HTR-8/SVneo (cell line): ENCODE measurements at regions not wholly inside any gene's neighbourhood (a gene's known extent, or its start where the extent isn't known, plus 50 kb on each side); places are given as distances from the start of the nearest gene placed in this dataset.
"Not testable (repeated sequence)": the region's sequence is repeated elsewhere in the genome, so short reads cannot be mapped to it uniquely, and the experiment has no call there.

Source experiments
- DNase-seq: peaks from one replicate; pipeline ENCODE4 v3.0.0; 2011; ENCODE audit warnings: low spot score, mixed read lengths; ENCODE audit not compliant: insufficient read length
- FAIRE-seq: peaks from 2 replicates; lab custom pipeline; 2011; peaks lifted over from hg19 to GRCh38; lab: Jason Lieb, UNC

DNA sequence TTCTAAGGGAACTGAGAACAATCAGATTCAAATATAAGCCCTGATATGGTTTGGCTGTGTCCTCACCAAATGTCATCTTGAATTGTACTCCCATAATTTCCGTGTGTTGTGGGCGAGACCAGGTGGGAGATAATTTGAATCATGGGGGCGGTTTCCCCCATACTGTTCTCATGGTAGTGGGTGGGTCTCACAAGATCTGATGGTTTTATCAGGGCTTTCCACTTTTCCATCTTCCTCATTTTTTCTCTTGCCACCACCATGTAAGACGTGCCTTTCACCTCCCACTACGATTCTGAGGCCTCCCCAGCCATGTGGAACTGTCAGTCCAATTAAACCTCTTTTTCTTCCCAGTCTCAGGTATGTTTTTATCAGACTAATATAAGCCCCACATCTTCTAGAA lies 217.8 kb downstream of the ACKR3 start:
- not testable (repeated sequence) for FAIRE-seq, DNase-seq

DNA sequence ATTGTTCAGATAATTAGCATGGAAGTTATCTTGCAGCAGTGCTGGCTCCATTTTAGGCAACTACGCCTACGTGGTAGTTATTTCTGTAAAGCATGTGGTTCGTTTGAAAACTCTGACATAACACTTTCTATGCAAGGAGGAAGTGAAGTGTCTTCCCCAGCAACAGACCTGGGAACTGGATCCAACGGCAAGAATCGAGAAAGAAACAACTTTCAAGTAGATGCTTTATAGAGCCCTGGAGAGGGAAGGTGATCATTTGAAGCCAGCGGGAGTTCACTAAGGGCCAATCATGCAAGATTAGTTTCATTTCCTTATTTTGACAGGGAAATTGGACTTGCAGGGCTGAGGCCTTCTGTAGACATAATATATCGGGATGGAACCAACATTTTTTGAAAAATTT lies 218.3 kb downstream of the ACKR3 start:
- FAIRE-seq (no peak), DNase-seq (no peak)

DNA sequence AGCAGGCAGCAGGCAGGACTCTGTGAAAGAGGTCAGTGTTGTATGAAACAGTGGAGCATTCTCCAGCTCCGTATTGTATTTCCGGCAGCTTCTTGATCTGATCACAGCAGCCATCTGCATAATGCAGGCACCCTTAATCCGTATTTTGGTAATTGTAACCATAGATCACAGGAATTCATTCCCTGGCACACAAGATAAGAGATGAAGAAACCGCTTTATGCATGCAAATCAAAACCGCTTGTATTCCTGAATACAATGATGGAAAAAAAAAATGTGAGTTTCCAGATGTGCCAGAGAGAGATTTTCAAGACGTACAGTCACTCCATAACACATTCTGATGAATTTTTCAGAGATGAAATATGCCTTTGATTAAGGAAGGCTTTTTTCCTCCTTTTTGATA lies 221.3 kb downstream of the ACKR3 start:
- DNase-seq: no peak
- no peak for FAIRE-seq

- DNase-seq (no peak), FAIRE-seq (no peak)
These were observed 223.7 kb downstream of the ACKR3 start for GRCh38 chr2:236793023-236794011.

DNA sequence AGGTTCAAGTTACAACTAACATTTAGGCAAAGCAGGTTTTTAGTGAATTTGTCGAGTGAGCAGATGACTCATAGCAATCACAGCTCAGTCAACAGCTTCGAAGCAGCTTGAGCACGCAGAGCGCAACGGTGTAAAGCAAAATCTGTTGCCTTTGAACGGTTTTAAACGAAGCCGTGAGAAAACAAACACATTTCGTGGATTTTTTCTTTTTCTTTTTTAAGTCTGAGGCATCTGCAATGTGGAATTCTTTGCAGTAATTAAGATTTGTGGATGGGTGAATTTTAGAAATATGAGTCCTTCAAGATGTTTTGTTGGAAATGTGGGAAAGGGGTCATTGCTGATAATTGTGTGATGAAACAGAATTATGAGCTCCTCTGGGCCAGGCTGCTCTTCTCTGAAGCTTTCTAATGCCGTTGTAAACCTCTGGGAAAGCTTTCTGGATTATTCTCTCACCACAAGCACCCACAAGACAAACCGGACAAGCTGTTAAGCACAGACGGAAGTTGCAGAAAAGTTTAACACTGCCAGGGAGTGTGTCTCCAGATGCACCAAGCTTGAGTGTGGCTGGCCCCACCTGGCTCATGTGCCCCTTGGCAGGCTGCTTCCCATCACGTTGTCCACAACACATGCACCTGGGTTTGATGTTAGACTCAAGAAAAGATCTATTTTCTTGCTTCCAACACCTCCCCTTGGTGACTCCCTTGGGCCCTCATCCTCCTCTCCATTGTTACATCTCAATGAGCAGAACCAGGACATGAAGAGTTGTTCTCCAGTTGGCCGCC lies 224.7 kb downstream of the ACKR3 start:
- DNase-seq (no peak), FAIRE-seq (no peak)

DNA sequence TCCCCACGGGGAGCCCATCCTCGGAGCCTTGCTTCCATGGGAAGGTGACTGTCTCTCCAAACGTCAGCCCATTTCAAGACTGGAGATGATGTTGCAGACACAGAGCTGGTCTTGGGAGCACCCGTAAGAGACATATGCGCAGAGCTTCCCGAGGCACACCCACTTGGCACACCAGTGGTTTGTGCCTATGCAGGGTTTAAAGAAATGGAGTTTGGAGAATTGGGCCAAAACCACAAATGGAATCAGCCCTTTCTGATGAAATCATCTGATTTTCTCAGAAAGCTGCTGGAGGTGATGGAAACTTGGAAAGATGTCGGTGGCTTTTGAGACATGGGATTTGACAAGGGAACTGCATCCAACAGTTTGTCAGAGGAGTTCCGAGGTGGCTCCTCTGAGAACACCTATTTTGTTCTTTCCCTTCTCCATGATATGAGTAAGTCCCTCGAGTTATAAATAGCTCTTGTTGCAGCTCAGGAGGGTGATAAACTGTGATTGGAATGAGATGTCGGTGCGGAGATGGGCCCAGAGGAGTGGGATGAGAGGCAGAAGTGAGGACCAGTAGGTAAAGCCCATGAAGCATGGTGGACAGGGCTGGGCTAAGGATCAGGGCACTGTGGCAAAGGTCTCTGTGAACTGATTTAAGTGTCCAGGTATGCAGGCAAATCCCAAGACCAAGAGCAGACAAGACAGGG lies 225.7 kb downstream of the ACKR3 start:
- DNase-seq (no peak), FAIRE-seq (no peak)

DNA sequence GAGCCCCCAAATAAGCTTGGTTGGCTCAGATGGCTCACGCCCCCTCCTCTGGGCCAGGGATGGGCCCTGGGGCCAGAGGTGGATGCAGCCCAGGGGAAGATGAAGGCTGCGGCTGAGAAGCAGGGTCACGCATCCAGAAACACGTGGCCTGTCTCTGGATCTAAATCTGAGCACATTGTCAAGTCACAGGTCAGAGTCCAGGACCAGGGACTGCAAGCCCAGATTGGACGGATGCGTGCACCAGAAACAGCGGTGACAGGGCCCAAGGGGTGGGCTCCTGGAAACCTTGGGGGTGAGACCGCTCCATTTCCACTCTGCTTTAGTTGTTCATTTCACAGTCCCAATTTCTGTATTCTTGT lies 226.2 kb downstream of the ACKR3 start:
- DNase-seq (no peak), FAIRE-seq (no peak)

GRCh38 chr2:236796236-236796635 lies 226.6 kb downstream of the ACKR3 start:
- DNase-seq (no peak), FAIRE-seq (no peak)

- DNase-seq (no peak), FAIRE-seq (no peak)
These were observed 227.8 kb downstream of the ACKR3 start for GRCh38 chr2:236797411-236797810.

- DNase-seq (no peak), FAIRE-seq (no peak)
These were observed 228.9 kb downstream of the ACKR3 start for GRCh38 chr2:236798491-236798890.

DNA sequence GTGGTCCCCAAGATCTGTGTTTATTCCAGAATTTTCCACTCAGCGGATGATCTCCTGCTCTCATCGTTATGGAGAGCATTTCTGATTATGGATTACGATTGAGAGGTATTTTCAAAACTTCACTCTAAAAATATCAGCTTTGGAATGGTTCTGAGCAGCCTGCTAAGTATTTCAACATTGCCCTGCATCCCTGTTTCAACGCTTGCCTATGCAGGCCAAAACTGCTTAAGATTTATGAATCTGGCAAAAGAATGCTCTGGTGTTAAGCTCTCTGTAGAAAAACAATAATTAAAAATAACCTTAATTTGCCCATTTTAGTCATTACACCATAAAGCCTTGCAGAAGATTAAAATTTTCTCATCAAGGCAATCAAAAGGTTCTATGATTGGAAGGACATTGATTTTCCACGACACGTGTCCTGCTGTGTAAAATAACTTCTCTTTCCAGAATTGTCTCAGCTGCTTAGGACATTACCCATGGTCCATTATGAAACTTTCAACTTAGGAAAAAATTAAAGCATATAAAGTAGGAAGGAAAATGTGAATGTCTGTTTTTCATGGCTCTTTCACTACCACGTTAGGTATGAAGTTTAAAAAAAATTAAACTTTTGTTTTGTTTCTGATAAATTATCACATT lies 229.9 kb downstream of the ACKR3 start:
- DNase-seq: no peak
- FAIRE-seq: no peak

DNA sequence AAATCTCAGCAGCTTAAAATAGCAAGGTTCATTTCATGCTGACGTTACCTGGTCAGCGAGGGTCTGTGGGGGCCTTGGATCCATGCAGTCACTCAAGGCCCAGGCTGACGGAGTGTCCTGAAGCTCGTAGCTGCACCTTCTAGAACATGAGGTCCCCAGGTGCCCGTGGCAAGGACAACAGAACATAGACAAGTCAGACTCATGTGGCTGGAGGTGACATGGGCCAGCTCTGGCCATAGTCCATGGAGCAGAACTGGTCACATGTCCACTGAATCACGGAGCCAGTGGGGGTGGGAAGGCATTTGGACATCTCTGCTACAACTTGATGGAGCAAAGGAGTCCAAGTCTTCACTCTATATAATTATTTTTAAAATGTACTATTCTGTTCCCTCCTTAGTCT lies 233.2 kb downstream of the ACKR3 start:
- DNase-seq: no peak
- no peak for FAIRE-seq

DNA sequence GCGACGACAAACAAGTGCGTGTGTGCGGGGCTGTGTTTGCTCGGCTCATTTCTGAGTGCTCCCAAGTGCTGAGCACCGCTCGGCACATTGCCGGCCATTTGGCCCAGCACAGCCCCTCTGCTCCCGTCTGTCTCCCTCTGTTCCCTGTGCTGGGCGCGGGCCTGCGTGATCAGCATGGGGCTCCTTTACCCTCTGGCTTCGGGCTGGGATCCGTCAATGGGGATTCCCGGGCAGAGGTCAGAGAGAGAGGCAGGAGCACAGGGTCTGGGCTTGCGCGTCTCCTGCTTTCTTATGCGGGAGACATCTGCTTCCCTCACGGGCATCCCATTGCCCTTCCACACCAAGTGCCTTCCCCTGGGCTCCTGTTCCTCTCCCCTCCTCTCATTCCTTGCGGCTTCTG lies 234.0 kb downstream of the ACKR3 start:
- DNase-seq (no peak), FAIRE-seq (no peak)

GRCh38 chr2:236805800-236806531 lies 236.3 kb downstream of the ACKR3 start:
- no peak for FAIRE-seq
- DNase-seq: no peak

- FAIRE-seq (no peak), DNase-seq (no peak)
These were observed 240.1 kb downstream of the ACKR3 start for GRCh38 chr2:236809716-236810115.

DNA sequence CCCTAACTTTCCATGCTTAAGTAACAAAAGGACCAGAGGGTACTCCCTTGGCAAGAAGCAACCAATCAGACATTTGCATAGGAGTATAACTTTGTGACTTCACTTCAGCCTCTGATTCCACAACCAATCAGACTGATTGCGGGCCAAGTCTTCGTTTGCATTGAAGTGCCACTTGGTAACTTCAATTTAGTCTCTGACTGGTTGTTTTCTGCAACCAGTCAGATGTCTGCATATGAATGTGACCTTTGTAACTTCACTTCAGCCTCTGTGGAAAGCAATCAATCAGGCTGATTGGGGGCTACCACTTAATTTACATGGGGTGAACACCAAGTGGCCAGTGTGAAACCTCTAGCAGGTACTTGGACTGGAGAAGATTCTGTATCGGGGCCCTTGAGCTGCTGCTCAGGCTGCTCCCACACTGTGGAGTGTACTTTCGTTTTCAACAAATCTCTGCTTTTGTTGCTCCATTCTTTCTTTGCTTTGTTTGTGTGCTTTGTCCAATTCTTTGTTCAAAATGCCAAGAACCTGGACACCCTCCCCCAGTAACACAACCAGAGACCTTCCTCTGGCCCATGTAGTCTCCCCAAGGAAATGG lies 241.5 kb downstream of the ACKR3 start:
- DNase-seq (no peak), FAIRE-seq (no peak)

- no peak for DNase-seq
- FAIRE-seq: no peak
These were observed 244.1 kb downstream of the ACKR3 start for GRCh38 chr2:236813766-236814165.

GRCh38 chr2:236814593-236814992 lies 245.0 kb downstream of the ACKR3 start:
- FAIRE-seq: peak; percentile 46

GRCh38 chr2:236815746-236816145 lies 246.1 kb downstream of the ACKR3 start:
- DNase-seq: no peak
- no peak for FAIRE-seq

More at GRCh38 chr2:236814593-236814992, 245.0 kb downstream of the ACKR3 start:
- no peak for DNase-seq
